GM19035 (cell line): ENCODE measurements at regions not wholly inside any gene's neighbourhood (a gene's known extent, or its start where the extent isn't known, plus 50 kb on each side); places are given as distances from the start of the nearest gene placed in this dataset.

Experiments used
- ATAC-seq: cut with Tn5 transposase; IDR thresholded peaks from one replicate; pipeline ENCODE4 v1.9.1; 2021; ENCODE audit not compliant: unreplicated experiment

DNA sequence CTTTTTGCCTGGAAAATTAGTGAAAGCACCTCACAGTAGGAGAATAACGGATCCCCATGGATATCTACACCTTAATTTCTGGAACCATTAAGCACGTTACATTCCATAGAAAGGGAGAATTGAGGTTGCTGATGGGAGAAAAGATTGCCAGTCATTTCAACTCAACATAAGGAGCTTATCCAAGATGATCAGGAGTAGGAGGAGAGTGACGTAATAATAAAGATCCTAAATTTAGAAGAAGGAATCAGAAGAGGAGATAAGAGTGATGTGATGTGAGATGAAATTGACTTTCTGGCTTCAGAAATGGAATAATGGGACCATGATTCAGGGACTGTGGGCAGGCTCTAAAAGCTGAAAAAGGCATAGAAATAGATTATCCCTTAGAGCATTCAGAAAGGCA is 1017.8 kb upstream of the CHAC2 start:
- ATAC-seq, result no peak

DNA sequence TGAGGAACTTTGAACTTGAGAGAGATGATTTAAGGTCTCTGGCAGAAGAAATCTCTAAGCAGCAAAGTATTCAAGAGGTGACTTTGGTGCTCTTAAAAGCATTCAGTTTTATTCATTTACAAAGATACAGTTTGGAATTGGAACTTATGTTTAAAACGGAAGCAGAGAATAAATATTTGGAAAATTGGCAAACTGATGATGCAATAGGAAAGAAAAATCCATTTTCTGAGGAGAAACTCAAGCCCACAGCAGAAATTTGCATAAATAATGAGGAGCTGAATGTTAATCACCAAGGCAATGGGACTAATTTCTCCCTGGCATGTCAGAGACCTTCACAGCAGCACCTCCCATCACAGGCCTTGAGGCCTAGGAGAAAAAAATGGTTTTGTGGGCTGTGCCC is 1022.5 kb upstream of the CHAC2 start:
- no peak for ATAC-seq

DNA sequence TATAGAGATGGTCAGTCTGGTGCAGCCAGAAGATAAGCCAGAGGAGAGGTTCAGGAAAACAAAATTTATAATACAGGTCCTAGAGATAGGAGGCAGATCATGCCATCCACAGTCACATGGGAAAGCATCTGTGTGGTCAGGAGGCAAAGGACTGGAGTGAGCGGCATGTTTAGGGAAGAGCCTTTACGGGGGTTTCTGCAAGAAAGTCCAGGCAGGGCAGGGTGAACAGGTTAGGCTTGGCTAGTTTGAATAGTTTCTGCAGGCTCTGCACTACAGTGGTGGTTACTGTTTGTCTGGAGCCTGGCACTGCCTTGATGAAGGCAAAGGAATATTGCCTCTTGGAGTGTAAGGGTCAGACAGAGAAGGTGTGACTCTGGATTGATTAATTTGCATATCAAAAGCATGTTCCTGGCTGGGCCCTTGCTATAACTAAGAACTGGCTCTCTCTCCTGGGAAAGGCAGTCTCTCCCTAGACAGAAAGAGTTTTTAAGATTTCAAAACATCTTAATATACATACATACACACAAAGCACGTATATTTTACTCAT is 1034.7 kb upstream of the CHAC2 start:
- no peak for ATAC-seq

DNA sequence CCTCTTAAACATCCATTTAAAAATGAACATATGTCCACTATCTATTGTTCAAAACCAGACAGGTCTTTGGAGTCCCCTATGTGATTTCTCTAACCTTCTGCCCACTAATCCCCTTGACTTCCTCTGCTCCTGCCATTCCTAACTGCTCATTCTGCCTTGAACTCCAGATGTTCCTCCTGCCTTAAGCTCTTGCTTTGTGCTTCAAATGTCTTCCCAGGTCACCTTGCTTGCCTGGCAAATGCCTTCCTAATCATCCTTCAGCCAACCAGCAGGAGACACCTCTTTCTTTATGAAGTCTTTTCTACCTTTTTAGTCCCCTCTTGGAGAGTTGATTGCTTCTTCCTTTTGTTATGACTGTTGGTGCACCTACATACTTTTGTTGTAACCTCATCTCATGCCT is 1043.0 kb upstream of the CHAC2 start:
- ATAC-seq, result no peak

DNA sequence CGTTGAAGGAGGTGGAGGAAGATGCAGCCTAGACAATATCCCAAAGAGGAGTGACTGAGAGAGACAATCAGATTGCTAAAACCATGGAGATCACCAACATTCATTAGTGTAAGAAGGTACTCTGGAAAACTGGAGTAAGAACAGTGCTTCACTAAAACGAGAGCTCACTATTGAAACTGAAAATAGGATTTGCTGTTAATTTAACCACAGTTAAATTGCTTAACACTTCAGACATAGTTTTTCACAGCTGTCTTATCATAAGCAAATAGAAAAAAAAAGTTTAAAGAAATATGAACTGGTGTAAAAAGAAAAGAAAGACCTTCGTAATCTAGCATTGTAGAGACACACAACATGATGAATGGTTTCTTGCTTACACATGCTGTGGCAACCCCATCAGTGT is 1049.8 kb upstream of the CHAC2 start:
- no peak for ATAC-seq

DNA sequence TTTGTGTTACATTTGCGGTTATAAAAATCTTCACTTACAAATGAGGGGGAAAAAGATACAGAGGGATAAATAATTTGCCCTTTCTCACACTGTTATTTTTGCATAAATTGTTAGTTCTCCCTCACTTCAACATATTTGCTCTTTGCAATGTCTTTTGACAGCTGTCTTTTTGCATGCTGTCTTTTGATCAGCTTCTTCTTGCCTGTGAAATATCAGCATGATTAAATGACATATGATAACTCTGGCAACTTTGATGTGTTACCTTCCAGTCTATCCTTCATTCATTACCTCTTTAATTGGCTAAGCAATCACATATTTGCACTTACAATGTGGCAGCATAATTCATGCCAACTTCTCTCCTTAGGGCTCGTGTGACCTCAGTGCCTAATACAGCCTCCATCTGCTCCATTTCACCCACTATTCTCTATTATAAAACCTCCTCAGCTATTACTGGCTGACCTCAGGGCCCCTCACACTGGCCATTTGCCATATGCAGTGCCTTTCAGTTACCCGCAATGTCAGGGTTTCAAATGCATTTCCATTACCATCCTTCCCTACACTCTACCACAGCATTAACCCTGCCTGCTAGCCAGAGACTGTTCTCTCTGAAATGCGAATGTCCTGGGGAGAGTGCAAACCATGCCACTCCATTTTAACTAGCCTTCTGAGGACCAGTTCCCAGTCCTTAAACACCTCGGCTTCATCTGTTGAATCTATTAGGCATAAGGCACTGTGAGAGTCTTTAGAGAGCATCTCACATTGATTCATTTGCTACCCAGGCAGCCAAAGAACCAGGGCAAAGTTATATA is 1056.6 kb upstream of the CHAC2 start:
- no peak for ATAC-seq

DNA sequence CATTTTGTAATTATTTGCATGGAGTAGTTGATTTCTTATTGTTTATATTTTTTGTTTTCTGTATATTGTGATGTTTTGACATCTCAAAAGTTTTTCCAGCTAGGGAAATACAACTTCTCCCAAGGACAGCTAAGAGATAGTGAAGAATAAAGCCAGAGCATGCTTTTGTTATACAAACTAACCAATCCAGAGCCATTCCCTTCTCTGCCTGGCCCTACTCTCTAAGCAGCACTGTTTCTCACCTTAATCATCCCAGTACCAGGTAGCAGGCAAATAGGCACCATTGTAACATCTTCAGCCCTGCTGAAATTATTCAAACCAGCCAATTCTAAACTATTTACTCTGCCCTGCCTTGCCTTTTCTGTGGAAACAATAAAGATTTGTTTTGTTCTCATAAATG is 1063.4 kb upstream of the CHAC2 start:
- ATAC-seq, result no peak

DNA sequence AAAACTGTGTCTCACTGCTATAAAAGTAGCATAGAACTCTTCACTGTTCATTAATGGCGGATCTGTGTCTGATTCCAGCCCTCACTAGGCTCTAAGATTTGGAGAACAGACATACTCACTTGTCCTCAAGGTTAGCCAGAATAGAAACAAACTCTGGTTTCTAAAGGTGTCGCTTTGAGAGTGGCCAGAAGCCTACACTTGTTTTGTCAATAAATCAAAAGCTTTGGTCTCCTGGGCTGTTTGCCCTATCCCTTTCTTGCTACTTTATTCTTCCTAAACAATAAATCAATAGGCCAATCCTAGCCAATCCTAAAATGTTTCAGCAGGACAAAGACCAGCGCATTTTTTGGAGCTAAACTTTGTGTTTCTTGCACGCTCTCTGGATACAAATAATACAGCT is 1064.6 kb upstream of the CHAC2 start:
- ATAC-seq, result no peak

DNA sequence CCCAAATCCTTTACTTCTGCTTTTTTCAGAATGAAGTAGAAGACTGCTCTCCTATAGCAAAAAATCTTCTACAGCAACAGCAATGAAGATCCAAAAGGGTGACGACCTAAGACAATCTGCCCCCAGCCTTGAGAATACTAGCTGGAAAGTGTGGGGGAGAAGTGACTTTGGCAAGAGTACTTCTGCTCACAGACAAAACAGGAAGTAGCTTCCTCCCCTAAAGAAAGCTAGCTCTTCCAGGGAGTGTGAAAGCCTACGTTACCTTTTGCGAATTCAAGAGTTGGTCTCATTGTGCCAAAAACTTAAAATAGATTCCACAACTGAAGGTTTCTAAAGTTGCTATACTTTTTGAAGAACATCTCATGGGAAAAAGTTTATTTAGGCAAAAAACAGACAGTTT is 1069.2 kb upstream of the CHAC2 start:
- ATAC-seq, result no peak

DNA sequence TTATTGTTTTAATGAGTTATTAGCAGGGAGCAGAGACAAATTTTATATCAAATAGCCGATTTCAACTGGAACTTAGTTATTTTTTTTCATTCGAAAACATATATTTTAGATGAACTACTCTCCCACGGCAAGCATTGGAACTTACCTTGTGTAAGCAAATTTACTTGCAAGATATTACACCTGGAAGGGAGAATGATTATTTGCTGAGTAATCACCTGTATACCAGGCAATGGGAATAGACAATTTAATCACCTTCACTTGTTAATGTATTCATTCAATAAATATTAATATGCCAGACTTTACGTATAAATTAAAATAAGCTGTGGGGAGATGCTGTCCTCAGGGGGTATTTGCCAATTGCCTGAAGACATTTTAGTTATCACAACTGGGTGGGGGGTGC is 1069.9 kb upstream of the CHAC2 start:
- ATAC-seq, result no peak

DNA sequence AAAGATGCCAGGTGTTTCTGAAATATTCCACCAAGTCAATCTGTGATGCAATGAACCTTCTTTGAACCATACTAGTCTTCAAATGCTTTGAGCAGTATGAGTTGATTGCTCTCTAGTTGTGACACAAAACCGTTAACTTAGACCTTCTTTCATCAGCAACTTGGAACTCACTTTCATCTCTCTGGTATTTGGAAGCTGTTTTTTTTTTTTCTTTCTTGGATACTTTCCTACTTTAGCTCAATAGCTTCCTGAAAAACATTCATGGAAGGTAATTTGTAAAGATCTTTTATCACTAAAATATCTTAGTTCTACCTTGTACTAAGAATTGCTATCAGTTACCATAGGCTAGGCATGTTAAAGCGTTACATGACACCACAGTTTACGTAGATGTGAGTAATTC is 1071.9 kb upstream of the CHAC2 start:
- no peak for ATAC-seq

DNA sequence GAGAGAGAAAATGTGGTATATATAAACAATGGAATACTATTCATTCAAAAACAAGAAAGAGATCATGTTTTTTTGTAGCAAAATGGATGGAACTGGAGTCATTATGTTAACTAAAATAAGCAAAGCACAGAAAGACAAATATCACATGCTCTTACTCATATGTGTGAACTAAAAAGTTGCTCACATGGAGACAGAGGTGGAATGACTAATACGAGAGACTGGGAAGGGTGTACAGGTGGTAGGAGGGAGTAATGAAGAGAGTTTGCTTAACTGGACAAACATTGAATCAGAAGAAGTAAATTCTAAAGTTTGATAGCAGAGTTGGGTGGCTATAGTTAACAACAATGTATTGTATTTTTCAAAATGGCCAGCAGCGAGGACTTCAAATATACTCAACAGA is 1080.7 kb upstream of the CHAC2 start:
- ATAC-seq, result no peak

DNA sequence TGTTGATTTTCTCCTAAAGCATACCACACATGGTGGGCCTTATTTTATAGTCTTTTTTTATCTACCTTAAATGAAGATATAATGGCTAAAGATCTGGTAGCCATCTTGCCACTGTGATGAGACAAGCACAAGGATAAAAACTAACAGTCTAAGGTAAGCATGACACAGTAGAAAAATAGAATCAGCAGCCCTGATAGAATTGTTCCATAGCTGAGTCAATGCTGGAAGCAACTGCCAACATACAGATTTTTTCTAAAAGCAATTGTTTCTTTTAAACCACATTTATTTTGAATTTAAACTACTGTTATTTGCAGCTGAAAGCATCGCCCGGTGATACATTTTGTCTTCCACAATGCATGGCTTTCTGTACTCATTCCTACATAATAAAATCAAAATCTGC is 1091.5 kb upstream of the CHAC2 start:
- no peak for ATAC-seq

DNA sequence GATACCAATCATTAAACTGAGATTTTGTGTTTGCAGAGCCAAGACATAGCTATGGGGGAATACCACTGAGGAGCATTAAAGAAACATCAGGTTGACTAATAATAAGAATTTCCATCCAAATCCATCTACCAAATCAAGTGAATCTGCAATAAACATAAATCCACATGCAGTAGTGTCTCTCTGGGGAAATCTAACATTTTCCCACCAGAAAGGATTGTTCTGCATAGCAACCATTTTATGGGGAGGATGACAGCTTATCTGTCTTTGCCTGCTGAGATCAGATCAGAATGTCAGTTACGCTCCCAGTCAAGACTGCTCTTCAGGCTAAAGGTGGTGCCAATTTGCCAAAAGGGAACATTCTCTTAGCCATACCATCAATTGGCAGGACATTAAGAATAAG is 1098.9 kb upstream of the CHAC2 start:
- ATAC-seq, result no peak

DNA sequence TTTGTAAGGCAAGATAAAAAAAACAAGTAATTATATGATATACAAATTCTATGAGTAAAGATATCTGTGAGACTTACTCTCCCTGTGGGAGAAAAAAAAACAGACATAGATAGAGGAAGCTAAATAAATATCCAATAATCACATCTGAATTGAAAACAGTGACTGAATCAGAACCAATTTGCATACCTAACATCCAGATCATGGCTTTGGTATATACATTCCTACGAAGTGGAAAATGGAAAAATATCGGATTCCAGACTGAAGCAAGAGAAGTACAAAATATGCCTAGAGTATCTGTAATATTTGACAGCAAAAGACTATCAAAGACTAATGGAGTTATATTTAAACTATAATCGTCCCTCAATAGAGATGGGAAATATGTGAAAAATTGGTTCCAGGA is 1108.1 kb upstream of the CHAC2 start:
- ATAC-seq, result no peak

DNA sequence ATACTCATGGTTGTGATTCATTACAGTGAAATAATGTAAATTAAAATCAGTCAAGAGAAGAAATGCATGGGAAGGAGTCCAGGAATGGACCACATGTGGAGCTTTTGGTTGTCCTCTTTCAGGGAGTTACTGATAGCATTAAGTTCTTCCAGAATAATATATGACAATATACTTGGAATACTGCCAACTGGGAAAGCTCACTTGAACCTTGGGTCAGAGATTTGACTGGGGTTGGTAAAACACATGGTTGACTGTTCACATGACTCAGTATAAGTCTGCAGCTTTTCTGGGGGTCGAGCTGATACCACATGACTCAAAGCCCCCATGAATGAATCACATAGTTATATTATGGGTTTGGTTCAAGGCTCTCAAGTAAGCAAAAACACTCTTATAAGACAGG is 1109.0 kb upstream of the CHAC2 start:
- no peak for ATAC-seq

DNA sequence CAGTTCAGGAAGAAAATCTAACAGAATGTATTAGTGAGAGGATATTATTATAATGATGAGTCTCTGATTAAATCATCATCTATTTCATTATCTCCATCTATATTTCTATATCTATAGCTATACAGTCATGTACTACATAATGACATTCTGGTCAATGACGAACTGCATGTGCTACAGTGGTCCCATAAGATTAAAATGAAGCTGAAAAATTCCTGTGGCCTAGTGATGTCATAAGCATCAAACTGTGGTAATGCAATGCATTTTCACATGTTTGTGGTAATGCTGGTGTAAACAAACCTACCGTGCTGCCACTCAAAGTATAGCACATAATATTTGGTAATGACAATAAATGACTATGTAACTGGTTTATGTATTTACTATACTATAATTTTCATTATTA is 1127.9 kb upstream of the CHAC2 start:
- no peak for ATAC-seq

DNA sequence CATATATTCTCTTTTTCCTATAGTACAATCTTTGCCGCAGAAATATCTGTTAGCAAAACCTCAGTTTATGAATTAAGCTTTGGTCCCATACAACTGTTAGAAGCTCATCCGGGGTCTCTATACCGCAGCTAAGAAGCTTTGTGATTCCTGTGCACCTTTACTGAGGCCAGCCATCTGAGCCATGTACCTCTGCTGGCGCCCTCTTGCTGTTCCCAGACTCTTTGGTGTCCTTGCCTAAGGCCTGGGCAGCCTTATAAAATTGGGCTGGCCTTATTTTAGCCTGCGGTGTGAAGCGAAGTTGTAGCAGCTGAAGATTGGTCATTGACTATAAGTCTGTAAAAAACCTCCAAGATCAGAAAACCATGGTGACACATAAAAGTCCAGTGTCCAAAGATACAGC is 1135.1 kb upstream of the CHAC2 start:
- no peak for ATAC-seq

DNA sequence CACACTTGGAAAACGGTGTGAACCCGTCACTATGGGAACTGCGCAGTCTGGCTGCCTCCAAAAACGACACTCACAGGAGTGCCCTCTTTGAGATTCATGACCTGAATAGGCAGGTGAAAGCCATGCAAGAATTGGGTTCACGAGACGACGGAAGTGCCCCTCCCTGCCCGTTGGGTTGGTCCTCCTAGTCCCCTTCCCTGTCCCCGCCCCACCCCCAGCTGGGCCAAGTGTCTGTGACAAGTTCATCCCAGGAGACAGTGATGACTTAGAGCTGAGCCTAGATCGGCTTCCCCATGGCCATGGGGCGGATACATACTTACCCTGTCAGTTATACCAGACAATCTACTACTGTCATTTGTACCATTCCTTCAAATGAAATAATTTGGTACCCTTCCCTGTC is 1137.7 kb upstream of the CHAC2 start:
- ATAC-seq, result no peak

DNA sequence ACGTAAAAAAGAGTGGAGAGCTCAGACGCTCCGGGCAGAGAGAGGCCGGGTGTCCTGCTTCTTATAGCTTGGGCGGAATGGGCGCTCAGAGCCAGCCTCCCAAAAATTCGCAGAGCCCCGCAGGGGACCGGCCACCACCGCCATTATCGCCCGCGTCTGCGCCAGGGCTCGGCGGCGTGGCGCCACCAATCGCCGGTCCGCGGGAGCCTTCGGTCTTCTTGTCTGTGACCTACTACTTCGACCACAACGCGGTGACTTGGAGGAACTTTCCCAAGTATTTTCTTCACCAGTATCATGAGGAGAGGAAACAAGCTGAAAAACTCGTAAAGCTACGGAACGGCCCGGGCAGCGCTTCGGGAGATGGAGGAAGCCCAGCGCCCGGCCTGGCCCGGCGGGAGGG is 1138.1 kb upstream of the CHAC2 start:
- no peak for ATAC-seq

DNA sequence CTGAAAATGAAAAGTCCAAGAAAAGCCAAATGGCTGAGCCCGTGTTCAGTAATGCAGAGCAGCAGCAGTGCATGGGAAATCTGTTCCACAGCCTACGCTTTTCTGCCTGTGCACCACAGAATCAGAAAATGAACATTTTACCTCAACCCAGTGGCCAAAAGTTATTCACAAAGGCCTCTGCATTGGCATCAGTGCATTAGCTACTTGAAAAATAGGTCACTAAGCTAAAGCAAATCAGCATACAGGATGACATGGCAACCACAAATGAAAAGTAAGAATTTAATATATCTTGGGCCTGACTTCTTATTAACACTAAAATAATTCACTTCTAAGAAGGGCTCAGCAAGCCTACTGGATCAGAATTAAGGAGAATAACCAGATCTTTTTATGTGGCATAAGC is 1145.3 kb upstream of the CHAC2 start:
- ATAC-seq, result no peak

DNA sequence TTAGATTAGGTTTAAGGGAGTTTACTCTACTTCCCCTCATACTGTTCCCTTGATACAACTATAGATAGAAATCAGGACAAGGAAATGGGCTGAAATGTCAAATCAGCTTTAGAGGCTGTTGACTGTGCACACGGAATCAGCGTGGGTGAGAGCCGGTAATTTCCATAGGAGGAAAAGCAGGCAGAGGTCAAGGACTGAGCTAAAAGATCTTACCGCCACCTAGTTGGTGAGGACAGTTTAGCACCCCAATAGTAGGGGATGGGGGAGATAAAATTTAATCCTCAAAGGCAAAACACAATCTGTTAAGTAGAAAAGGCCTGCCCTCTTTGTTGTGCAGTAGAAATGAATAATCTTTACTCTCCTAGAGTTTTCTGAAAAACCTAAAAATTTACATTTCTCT is 1154.5 kb upstream of the CHAC2 start:
- no peak for ATAC-seq

DNA sequence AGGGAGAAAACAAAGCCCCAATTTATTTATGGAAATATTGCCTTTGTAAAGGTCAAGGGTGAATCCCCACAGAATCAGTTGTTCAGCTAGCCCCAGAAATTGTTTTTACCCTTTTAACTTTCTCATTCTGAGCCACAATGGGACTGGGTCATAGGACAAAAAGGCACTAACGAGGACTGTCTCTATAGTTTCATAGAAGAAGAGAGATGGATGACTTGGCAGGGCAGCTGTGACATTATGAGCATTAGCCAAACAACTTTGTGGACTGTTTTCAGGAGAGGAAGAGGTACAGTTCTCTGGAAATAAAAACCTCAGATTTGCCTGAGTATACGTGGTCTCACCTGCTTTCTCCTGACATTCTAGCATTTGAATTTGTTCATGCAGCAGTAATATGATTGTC is 1155.8 kb upstream of the CHAC2 start:
- no peak for ATAC-seq
